Panc1 (cell line): ENCODE measurements at regions not wholly inside any gene's neighbourhood (a gene's known extent, or its start where the extent isn't known, plus 50 kb on each side); places are given as distances from the start of the nearest gene placed in this dataset.

Experiments used
- CTCF ChIP-seq: fragments of 450-650 bp; IDR thresholded peaks from 2 replicates; pipeline ENCODE4 v1.5.1; 2017; ENCODE audit warnings: mild to moderate bottlenecking
- POLR2AphosphoS5 ChIP-seq: IDR thresholded peaks from 2 replicates; pipeline ENCODE4 v1.6.1; 2012; ENCODE audit warnings: mild to moderate bottlenecking, low read depth, low read length, moderate library complexity
- TF ChIP-seq, protein P1 (sequence below), 2 experiments: IDR thresholded peaks; 2 replicates each; pipeline ENCODE4 v1.6.1; 2011 to 2012; ENCODE audit warnings: low read depth in 2 of 2, control low read depth in 1 of 2, low read length in 1 of 2, mild to moderate bottlenecking in 1 of 2, moderate library complexity in 1 of 2; ENCODE audit not compliant: insufficient read depth in 1 of 2

DNA sequence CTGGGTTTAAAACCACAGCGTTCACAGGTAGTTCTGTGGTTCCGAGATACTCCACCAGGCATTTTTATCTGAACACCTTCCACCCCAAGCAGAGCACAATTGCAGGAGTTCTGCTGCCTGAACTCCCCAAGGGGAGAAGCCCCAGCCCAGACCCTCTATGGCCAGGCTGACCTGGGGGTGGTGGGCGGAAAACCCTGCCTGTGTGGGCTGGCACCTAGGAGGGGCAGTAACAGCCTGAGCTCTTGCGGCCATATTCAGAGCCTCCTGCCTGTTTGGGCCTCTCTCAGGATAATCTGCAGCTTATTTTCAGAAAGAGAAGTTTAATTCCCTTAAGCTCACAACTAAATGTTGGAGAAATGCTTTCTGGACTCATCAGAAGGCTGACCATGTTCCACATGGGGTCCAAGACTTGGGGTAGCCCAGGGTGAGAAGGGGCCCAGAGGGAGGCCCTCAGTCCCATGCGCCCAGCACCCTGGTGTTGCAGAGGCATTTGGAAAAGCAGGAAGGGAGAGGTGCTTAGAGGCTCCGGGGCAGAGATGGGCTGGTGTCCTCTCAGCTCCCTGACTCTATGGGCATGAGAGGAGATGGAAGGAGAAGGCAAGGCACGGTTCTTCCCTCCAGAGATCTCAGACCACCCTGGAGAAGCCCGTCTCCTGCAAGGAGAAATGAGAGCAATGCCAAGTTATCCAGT lies 195.6 kb upstream of the TPM1 start:
- TF ChIP-seq POLR2AphosphoS5 (no peak), CTCF (no peak)
- TF ChIP-seq, protein P1, sequence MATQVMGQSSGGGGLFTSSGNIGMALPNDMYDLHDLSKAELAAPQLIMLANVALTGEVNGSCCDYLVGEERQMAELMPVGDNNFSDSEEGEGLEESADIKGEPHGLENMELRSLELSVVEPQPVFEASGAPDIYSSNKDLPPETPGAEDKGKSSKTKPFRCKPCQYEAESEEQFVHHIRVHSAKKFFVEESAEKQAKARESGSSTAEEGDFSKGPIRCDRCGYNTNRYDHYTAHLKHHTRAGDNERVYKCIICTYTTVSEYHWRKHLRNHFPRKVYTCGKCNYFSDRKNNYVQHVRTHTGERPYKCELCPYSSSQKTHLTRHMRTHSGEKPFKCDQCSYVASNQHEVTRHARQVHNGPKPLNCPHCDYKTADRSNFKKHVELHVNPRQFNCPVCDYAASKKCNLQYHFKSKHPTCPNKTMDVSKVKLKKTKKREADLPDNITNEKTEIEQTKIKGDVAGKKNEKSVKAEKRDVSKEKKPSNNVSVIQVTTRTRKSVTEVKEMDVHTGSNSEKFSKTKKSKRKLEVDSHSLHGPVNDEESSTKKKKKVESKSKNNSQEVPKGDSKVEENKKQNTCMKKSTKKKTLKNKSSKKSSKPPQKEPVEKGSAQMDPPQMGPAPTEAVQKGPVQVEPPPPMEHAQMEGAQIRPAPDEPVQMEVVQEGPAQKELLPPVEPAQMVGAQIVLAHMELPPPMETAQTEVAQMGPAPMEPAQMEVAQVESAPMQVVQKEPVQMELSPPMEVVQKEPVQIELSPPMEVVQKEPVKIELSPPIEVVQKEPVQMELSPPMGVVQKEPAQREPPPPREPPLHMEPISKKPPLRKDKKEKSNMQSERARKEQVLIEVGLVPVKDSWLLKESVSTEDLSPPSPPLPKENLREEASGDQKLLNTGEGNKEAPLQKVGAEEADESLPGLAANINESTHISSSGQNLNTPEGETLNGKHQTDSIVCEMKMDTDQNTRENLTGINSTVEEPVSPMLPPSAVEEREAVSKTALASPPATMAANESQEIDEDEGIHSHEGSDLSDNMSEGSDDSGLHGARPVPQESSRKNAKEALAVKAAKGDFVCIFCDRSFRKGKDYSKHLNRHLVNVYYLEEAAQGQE (IDR thresholded peaks at IDR 0.05; ENCODE audit: insufficient read depth in 1 of 2, low read depth in 2 of 2, low read length in 1 of 2), result no peak
